ENCODE measurements at regions not wholly inside any gene's neighbourhood (a gene's known extent, or its start where the extent isn't known, plus 50 kb on each side); places are given as distances from the start of the nearest gene placed in this dataset.
"Not testable (repeated sequence)": the region's sequence is repeated elsewhere in the genome, so short reads cannot be mapped to it uniquely, and the experiment has no call there.

DNA sequence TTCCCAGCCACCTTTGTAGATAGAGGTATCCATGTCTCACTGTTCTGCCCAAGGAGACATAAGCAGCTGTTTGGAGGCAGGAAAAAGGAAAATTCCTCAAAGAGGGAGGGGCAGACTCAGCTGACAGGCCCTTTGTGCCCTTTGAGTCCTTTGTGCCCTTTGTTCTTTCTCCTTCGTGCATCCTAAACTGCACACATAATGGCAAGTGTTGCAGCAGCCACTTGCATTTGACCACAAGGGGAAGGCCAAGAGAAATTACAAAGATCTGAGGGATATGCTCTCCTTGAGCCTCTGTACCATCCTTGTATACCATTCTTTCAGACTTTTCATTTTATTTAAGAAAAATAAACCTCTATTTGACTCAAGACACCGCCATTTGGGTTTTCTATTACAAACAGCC lies 71.8 kb upstream of the PKN2 start:
- Histone ChIP-seq H3K4me3 (no peak overlapping the region), H3K36me3 (no peaks in the 10 kb centered on the region), H3K4me1 (no peaks in the 10 kb centered on the region), H3K9me3 (no peaks in the 10 kb centered on the region), H3K27me3 (no peaks in the 10 kb centered on the region), H3K27ac (no peak overlapping the region)
- no peak for DNase-seq (ENCODE audit: low spot score in 2 of 2)
- TF ChIP-seq, protein P1, sequence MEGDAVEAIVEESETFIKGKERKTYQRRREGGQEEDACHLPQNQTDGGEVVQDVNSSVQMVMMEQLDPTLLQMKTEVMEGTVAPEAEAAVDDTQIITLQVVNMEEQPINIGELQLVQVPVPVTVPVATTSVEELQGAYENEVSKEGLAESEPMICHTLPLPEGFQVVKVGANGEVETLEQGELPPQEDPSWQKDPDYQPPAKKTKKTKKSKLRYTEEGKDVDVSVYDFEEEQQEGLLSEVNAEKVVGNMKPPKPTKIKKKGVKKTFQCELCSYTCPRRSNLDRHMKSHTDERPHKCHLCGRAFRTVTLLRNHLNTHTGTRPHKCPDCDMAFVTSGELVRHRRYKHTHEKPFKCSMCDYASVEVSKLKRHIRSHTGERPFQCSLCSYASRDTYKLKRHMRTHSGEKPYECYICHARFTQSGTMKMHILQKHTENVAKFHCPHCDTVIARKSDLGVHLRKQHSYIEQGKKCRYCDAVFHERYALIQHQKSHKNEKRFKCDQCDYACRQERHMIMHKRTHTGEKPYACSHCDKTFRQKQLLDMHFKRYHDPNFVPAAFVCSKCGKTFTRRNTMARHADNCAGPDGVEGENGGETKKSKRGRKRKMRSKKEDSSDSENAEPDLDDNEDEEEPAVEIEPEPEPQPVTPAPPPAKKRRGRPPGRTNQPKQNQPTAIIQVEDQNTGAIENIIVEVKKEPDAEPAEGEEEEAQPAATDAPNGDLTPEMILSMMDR (IDR thresholded peaks at IDR 0.05) = no peak
- intact Hi-C loops (cut with DNase I) = no loop called here

- H3K4me3 ChIP-seq = no peak overlapping the region
- TF ChIP-seq, protein P1 (IDR thresholded peaks at IDR 0.05) = no peak
- H3K36me3 ChIP-seq = no peaks in the 10 kb centered on the region
- H3K27me3 ChIP-seq = no peaks in the 10 kb centered on the region
- no peaks in the 10 kb centered on the region for H3K4me1 ChIP-seq
- no peaks in the 10 kb centered on the region for H3K9me3 ChIP-seq
- intact Hi-C loops (cut with DNase I) = no loop called here
- no peak for DNase-seq (ENCODE audit: low spot score in 2 of 2)
- H3K27ac ChIP-seq = no peak overlapping the region
Measured at GRCh38 chr1:88612773-88613172, 71.3 kb upstream of the PKN2 start.

DNA sequence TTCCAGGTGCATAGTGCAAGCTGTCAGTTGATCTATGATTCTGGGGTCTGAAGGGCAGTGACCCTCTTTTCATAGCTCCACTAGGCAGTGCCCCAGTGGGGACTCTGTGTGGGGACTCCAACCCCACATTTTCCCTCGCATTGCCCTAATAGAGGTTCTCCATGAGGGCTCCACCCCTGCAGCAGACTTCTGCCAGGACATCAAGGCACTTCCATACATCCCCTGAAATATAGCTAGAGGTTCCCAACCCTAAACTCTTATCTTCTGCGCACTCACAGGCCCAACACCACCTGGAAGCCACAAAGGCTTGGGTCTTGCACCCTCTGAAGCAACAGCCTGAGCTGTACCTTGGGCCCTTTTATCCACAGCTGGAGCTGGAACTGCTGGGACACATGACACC lies 65.7 kb upstream of the PKN2 start:
- no peaks in the 10 kb centered on the region for H3K4me1 ChIP-seq
- no peaks in the 10 kb centered on the region for H3K36me3 ChIP-seq
- intact Hi-C loops (cut with DNase I) = no loop called here
- peaks cover 0 to 8% of the 10 kb centered on the region in 2 donors for H3K9me3 ChIP-seq
- TF ChIP-seq, protein P1 (IDR thresholded peaks at IDR 0.05) = no peak
- no peak overlapping the region for H3K27ac ChIP-seq
- no peak overlapping the region for H3K4me3 ChIP-seq
- no peaks in the 10 kb centered on the region for H3K27me3 ChIP-seq
- DNase-seq (ENCODE audit: low spot score in 2 of 2) = no peak

DNA sequence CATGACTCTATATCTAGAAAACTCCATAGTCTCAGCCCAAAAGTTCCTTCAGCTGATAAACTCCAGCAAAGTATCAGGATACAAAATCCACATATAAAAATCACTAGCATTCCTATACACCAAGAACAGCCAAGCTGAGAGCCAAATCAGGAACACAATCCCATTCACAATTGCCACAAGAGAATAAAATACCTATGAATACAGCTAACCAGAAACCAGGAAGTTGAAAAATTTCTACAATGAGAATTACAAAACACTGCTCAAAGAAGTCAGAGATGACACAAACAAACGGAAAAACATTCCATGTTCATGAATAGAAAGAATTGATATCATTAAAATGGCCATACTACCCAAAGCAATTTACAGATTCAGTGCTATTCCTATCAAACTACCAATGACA lies 61.0 kb upstream of the PKN2 start:
- H3K27ac ChIP-seq; H3K27me3 ChIP-seq; H3K4me3 ChIP-seq; intact Hi-C loops (cut with DNase I); DNase-seq (ENCODE audit: low spot score in 2 of 2); H3K4me1 ChIP-seq; H3K9me3 ChIP-seq; H3K36me3 ChIP-seq: not testable (repeated sequence)

Data from ascending aorta (tissue), 2 donors.